H1 (cell line): ENCODE measurements at regions not wholly inside any gene's neighbourhood (a gene's known extent, or its start where the extent isn't known, plus 50 kb on each side); places are given as distances from the start of the nearest gene placed in this dataset.

Source experiments
- CTCF ChIA-PET: fragments of 300-600 bp; sonication (Branson Sonifier 250); formaldehyde crosslinking; loops from one replicate; lab custom pipeline; 2021; ENCODE audit not compliant: partially characterized antibody; lab: Charles Lee
- POLR2A ChIA-PET: fragments of 300-600 bp; sonication (Branson Sonifier 250); formaldehyde crosslinking; loops from one replicate; lab custom pipeline; 2021; ENCODE audit warnings: inconsistent platforms; ENCODE audit not compliant: partially characterized antibody; lab: Charles Lee
- DNase-seq, 2 experiments: peaks; one replicate each; pipeline versions ENCODE4 v3.0.0 to v3.0.0-alpha.2; 2010 to 2022; ENCODE audit warnings: low spot score in 2 of 2, low read depth in 1 of 2, mixed read lengths in 1 of 2
- FAIRE-seq: peaks from 2 replicates; lab custom pipeline; 2011; peaks lifted over from hg19 to GRCh38; lab: Jason Lieb, UNC
- H2AFZ ChIP-seq: 2 replicates; pipeline ENCODE4 v1.8.1; 2012; ENCODE audit warnings: low read length, inconsistent platforms
- H2AK5ac ChIP-seq: 2 replicates; pipeline ENCODE4 v1.6.1; 2013; ENCODE audit warnings: low read depth, low read length
- H2BK120ac ChIP-seq: replicated peaks from 2 replicates; pipeline ENCODE3; 2013; ENCODE audit warnings: low read depth, low read length, inconsistent platforms
- H2BK12ac ChIP-seq: 2 replicates; pipeline ENCODE4 v1.6.1; 2013; ENCODE audit warnings: low read depth, low read length
- H2BK15ac ChIP-seq: 2 replicates; pipeline ENCODE4 v1.6.1; 2013; ENCODE audit warnings: low read length
- H2BK20ac ChIP-seq: 2 replicates; pipeline ENCODE4 v1.6.1; 2013; ENCODE audit warnings: low read length
- H2BK5ac ChIP-seq: 2 replicates; pipeline ENCODE4 v1.6.1; 2013; ENCODE audit warnings: low read depth, low read length
- H3K14ac ChIP-seq: 2 replicates; pipeline ENCODE4 v1.6.1; 2013; ENCODE audit warnings: inconsistent platforms; ENCODE audit not compliant: insufficient read length
- H3K18ac ChIP-seq: 2 replicates; pipeline ENCODE4 v1.6.1; 2013; ENCODE audit warnings: low read length; ENCODE audit errors: extremely low read depth
- H3K23ac ChIP-seq: 2 replicates; pipeline ENCODE4 v1.6.1; 2013; ENCODE audit warnings: inconsistent platforms; ENCODE audit not compliant: insufficient read length
- H3K23me2 ChIP-seq: 2 replicates; pipeline ENCODE4 v1.6.1; 2013; ENCODE audit warnings: low read depth, low read length
- H3K27ac ChIP-seq: 2 replicates; pipeline ENCODE4 v1.6.1; 2011; ENCODE audit warnings: low read depth, low read length, inconsistent platforms
- H3K27me3 ChIP-seq, 4 experiments: replicated peaks in 1 of 4; 1 replicate in 1 of 4; 2 replicates in 3 of 4; pipeline versions ENCODE4 v1.6.1 to v1.8.1; 2011 to 2013; ENCODE audit warnings: low read length in 3 of 4, mild to moderate bottlenecking in 3 of 4, inconsistent platforms in 2 of 4, mixed read lengths in 2 of 4, moderate library complexity in 1 of 4; ENCODE audit not compliant: control insufficient read depth in 3 of 4, insufficient read depth in 3 of 4; ENCODE audit errors: extremely low read depth in 1 of 4
- H3K36me3 ChIP-seq, 4 experiments: 2 replicates each; pipeline versions ENCODE4 v1.6.1 to v1.8.1; 2011 to 2013; ENCODE audit warnings: mild to moderate bottlenecking in 4 of 4, low read length in 3 of 4, moderate library complexity in 2 of 4, control low read depth in 1 of 4, inconsistent platforms in 1 of 4; ENCODE audit not compliant: insufficient read depth in 4 of 4, control insufficient read depth in 2 of 4
- H3K4ac ChIP-seq: replicated peaks from 2 replicates; pipeline ENCODE3; 2013; ENCODE audit warnings: low read length, low read depth, mixed read lengths, inconsistent platforms; ENCODE audit not compliant: insufficient read length
- H3K4me1 ChIP-seq, 4 experiments: replicated peaks in 1 of 4; 1 replicate in 1 of 4; 2 replicates in 3 of 4; pipeline versions ENCODE4 v1.6.1 to v1.8.1; 2011 to 2013; ENCODE audit warnings: low read length in 3 of 4, inconsistent platforms in 2 of 4, mixed read lengths in 1 of 4; ENCODE audit not compliant: insufficient read depth in 4 of 4, control insufficient read depth in 3 of 4
- H3K4me2 ChIP-seq, 2 experiments: 2 replicates each; pipeline versions ENCODE4 v1.6.1 to v1.8.1; 2011 to 2013; ENCODE audit warnings: low read depth in 2 of 2, low read length in 2 of 2, control low read depth in 1 of 2, inconsistent platforms in 1 of 2, mild to moderate bottlenecking in 1 of 2; ENCODE audit not compliant: insufficient read depth in 1 of 2
- H3K4me3 ChIP-seq, 4 experiments: fragments of 200-600, 300-600 bp in 1 of 4; sonication (generic), shearing (Covaris generic), sonication (Bioruptor Twin) in 1 of 4; 2 replicates each; pipeline versions ENCODE4 v1.5.1 to v1.8.1; 2011 to 2016; ENCODE audit warnings: low read length in 4 of 4, low read depth in 3 of 4, control low read depth in 2 of 4, inconsistent platforms in 2 of 4, mild to moderate bottlenecking in 2 of 4, mixed read lengths in 1 of 4, moderate library complexity in 1 of 4; ENCODE audit not compliant: insufficient read depth in 2 of 4; ENCODE audit errors: extremely low read depth in 1 of 4
- H3K56ac ChIP-seq: replicated peaks from 2 replicates; pipeline ENCODE3; 2013; ENCODE audit warnings: low read depth, mild to moderate bottlenecking, mixed read lengths, low read length, inconsistent platforms; ENCODE audit not compliant: insufficient read length
- H3K79me1 ChIP-seq: 2 replicates; pipeline ENCODE4 v1.6.1; 2013; ENCODE audit warnings: low read depth, low read length, control low read depth
- H3K79me2 ChIP-seq, 2 experiments: 2 replicates each; pipeline versions ENCODE4 v1.6.1 to v1.8.1; 2012 to 2013; ENCODE audit warnings: low read length in 2 of 2, mild to moderate bottlenecking in 2 of 2, inconsistent platforms in 1 of 2; ENCODE audit not compliant: insufficient read depth in 2 of 2, control insufficient read depth in 1 of 2
- H3K9ac ChIP-seq, 4 experiments: replicated peaks in 1 of 4; 1 replicate in 1 of 4; 2 replicates in 3 of 4; pipeline versions ENCODE4 v1.6.1 to v1.8.1; 2011 to 2013; ENCODE audit warnings: low read depth in 3 of 4, low read length in 3 of 4, control low read depth in 2 of 4, mild to moderate bottlenecking in 2 of 4, moderate library complexity in 2 of 4, inconsistent platforms in 1 of 4; ENCODE audit errors: extremely low read depth in 1 of 4
- H3K9me3 ChIP-seq, 2 experiments: 2 replicates each; pipeline versions ENCODE4 v1.6.1 to v1.8.1; 2012 to 2013; ENCODE audit warnings: mild to moderate bottlenecking in 2 of 2, moderate library complexity in 2 of 2, control low read depth in 1 of 2, inconsistent platforms in 1 of 2, low read depth in 1 of 2, low read length in 1 of 2, mixed read lengths in 1 of 2; ENCODE audit not compliant: insufficient read depth in 2 of 2
- H4K20me1 ChIP-seq, 2 experiments: replicated peaks in 1 of 2; 2 replicates each; pipeline versions ENCODE3 to v1.8.1; 2011 to 2013; ENCODE audit warnings: inconsistent platforms in 2 of 2, low read length in 2 of 2, mild to moderate bottlenecking in 1 of 2; ENCODE audit not compliant: insufficient read depth in 2 of 2, control insufficient read depth in 1 of 2
- H4K5ac ChIP-seq: 2 replicates; pipeline ENCODE4 v1.6.1; 2013; ENCODE audit warnings: low read length, low read depth, mixed read lengths, inconsistent platforms; ENCODE audit not compliant: insufficient read length
- H4K8ac ChIP-seq: 2 replicates; pipeline ENCODE4 v1.8.0; 2013; ENCODE audit warnings: mild to moderate bottlenecking, moderate library complexity, low read length, inconsistent platforms; ENCODE audit not compliant: insufficient read depth; ENCODE audit errors: extremely low read depth
- H4K91ac ChIP-seq: replicated peaks from 2 replicates; pipeline ENCODE3; 2013; ENCODE audit warnings: low read length, mixed read lengths, inconsistent platforms; ENCODE audit not compliant: insufficient read length
- BACH1 ChIP-seq: IDR thresholded peaks from 2 replicates; pipeline ENCODE4 v1.6.1; 2012; ENCODE audit warnings: low read length, improper control_type of control experiment
- CEBPB ChIP-seq: IDR thresholded peaks from 2 replicates; pipeline ENCODE4 v1.6.1; 2012; ENCODE audit warnings: low read depth, low read length
- CHD2 ChIP-seq: IDR thresholded peaks from 2 replicates; pipeline ENCODE4 v1.6.1; 2012; ENCODE audit warnings: low read length, improper control_type of control experiment
- EZH2 ChIP-seq: fragments of 200-600 bp; sonication (generic); IDR thresholded peaks from 2 replicates; pipeline ENCODE4 v1.7.1; 2012; ENCODE audit warnings: low read depth, mild to moderate bottlenecking, moderate library complexity, low read length, inconsistent platforms; ENCODE audit not compliant: severe bottlenecking
- MAFK ChIP-seq: IDR thresholded peaks from 2 replicates; pipeline ENCODE4 v1.6.1; 2012; ENCODE audit warnings: low read depth, mild to moderate bottlenecking, improper control_type of control experiment, low read length
- NRF1 ChIP-seq: IDR thresholded peaks from 2 replicates; pipeline ENCODE4 v1.6.1; 2011; ENCODE audit warnings: mild to moderate bottlenecking, low read depth, low read length, improper control_type of control experiment
- POLR2AphosphoS5 ChIP-seq: IDR thresholded peaks from 2 replicates; pipeline ENCODE4 v1.6.1; 2011; ENCODE audit warnings: low read depth, low read length
- TBP ChIP-seq: IDR thresholded peaks from 2 replicates; pipeline ENCODE4 v1.6.1; 2011; ENCODE audit warnings: low read depth, low read length, improper control_type of control experiment
- WGBS, 2 experiments: shearing (Covaris generic) in 1 of 2; methylation state at CpG; one replicate each; pipeline versions ENCODE4 v1.1.6 to v1.1.7; 2013 to 2015; ENCODE audit warnings: low lambda C conversion rate in 2 of 2, mixed read lengths in 2 of 2, inconsistent platforms in 1 of 2, low coverage in 1 of 2, missing lambda C conversion rate in 1 of 2; ENCODE audit not compliant: insufficient replicate concordance in 2 of 2, insufficient coverage in 1 of 2, insufficient read length in 1 of 2; ENCODE audit errors: extremely low coverage in 1 of 2, missing lambda C conversion rate in 1 of 2; 5-methylcytosine and 5-hydroxymethylcytosine counted together
- TF ChIP-seq, protein P1 (sequence below): IDR thresholded peaks from 2 replicates; pipeline ENCODE4 v1.6.1; 2012; ENCODE audit warnings: low read length, inconsistent platforms

- WGBS, 2 experiments, result 79% methylated on average over 2 of the region's 2 CpGs; no CpG with 5 or more reads in 1 of the 2 experiments
- no peak overlapping the region for H4K8ac ChIP-seq
- no peaks in the 10 kb centered on the region for H3K4me1 ChIP-seq
- H3K9ac ChIP-seq, result no peak overlapping the region
- no peak for TF ChIP-seq NRF1
- 0 out of 2 replicates have a peak, but pooled peaks have one; percentile 10 for TF ChIP-seq BACH1
- TF ChIP-seq CEBPB, result no peak
- TF ChIP-seq CHD2, result no peak
- TF ChIP-seq TBP, result no peak
- TF ChIP-seq, protein P1, sequence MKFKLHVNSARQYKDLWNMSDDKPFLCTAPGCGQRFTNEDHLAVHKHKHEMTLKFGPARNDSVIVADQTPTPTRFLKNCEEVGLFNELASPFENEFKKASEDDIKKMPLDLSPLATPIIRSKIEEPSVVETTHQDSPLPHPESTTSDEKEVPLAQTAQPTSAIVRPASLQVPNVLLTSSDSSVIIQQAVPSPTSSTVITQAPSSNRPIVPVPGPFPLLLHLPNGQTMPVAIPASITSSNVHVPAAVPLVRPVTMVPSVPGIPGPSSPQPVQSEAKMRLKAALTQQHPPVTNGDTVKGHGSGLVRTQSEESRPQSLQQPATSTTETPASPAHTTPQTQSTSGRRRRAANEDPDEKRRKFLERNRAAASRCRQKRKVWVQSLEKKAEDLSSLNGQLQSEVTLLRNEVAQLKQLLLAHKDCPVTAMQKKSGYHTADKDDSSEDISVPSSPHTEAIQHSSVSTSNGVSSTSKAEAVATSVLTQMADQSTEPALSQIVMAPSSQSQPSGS, result no peak
- no peak for TF ChIP-seq EZH2
- TF ChIP-seq MAFK, result 0 out of 2 replicates have a peak, but pooled peaks have one; percentile 7
- no peak for TF ChIP-seq POLR2AphosphoS5
- no peak overlapping the region for H2BK15ac ChIP-seq
- H2BK20ac ChIP-seq, result no peak overlapping the region
- H3K27ac ChIP-seq, result no peak overlapping the region
- H3K23ac ChIP-seq, result no peak overlapping the region
- no peak overlapping the region for H3K4me3 ChIP-seq
- H2AK5ac ChIP-seq, result no peak overlapping the region
- POLR2A ChIA-PET, result no interaction called here
- no peaks in the 10 kb centered on the region for H3K36me3 ChIP-seq
- no peaks in the 10 kb centered on the region for H3K79me1 ChIP-seq
- H3K56ac ChIP-seq, result no peak overlapping the region
- no peak for DNase-seq
- H3K14ac ChIP-seq, result no peak overlapping the region
- H3K4me2 ChIP-seq, result no peak overlapping the region
- no peak overlapping the region for H2BK120ac ChIP-seq
- H3K18ac ChIP-seq, result no peak overlapping the region
- H3K4ac ChIP-seq, result no peak overlapping the region
- CTCF ChIA-PET, result no interaction called here
- no peaks in the 10 kb centered on the region for H3K23me2 ChIP-seq
- no peak overlapping the region for H4K91ac ChIP-seq
- H4K20me1 ChIP-seq, result no peaks in the 10 kb centered on the region
- no peaks in the 10 kb centered on the region for H3K79me2 ChIP-seq
- no peaks in the 10 kb centered on the region for H3K9me3 ChIP-seq
- H2BK5ac ChIP-seq, result no peak overlapping the region
- H2AFZ ChIP-seq, result peak overlapping the region; percentile 79; the same call in 1 of the 2 replicates
- no peaks in the 10 kb centered on the region for H3K27me3 ChIP-seq
- no peak overlapping the region for H4K5ac ChIP-seq
- H2BK12ac ChIP-seq, result no peak overlapping the region
- FAIRE-seq, result no peak
Observed at GRCh38 chr2:41735476-41735875, 312.3 kb upstream of the PKDCC start.
